ENCODE measurements at regions not wholly inside any gene's neighbourhood (a gene's known extent, or its start where the extent isn't known, plus 50 kb on each side); places are given as distances from the start of the nearest gene placed in this dataset.

- in situ Hi-C loops (cut with HindIII; ENCODE audit: low sequenced_read_pairs): no loop called here
- no peak for TF ChIP-seq CTCF (IDR thresholded peaks at IDR 0.05; ENCODE audit: low read depth, low read length, missing control alignments)
- no peak for DNase-seq (ENCODE audit: low read depth)
- no peak overlapping the region for H3K4me3 ChIP-seq (ENCODE audit: low read depth, low read length)
Measured at GRCh38 chr22:48121984-48122383, 1359.5 kb downstream of the TBC1D22A start.

GRCh38 chr22:48118654-48119053 lies 1356.2 kb downstream of the TBC1D22A start:
- no peak for DNase-seq (ENCODE audit: low read depth)
- TF ChIP-seq CTCF (IDR thresholded peaks at IDR 0.05; ENCODE audit: low read depth, low read length, missing control alignments): no peak
- in situ Hi-C loops (cut with HindIII; ENCODE audit: low sequenced_read_pairs): no loop called here

GRCh38 chr22:48116871-48117270 lies 1354.4 kb downstream of the TBC1D22A start:
- in situ Hi-C loops (cut with HindIII; ENCODE audit: low sequenced_read_pairs): no loop called here
- TF ChIP-seq CTCF (IDR thresholded peaks at IDR 0.05; ENCODE audit: low read depth, low read length, missing control alignments): no peak
- DNase-seq (ENCODE audit: low read depth): no peak
- H3K4me3 ChIP-seq (ENCODE audit: low read depth, low read length): no peak overlapping the region

More at GRCh38 chr22:48118654-48119053, 1356.2 kb downstream of the TBC1D22A start:
- no peak overlapping the region for H3K4me3 ChIP-seq (ENCODE audit: low read depth, low read length)

GRCh38 chr22:48112687-48113521 lies 1350.5 kb downstream of the TBC1D22A start:
- DNase-seq (ENCODE audit: low read depth): no peak
- H3K4me3 ChIP-seq (ENCODE audit: low read depth, low read length): no peak overlapping the region

GRCh38 chr22:48106715-48107259 lies 1344.3 kb downstream of the TBC1D22A start:
- in situ Hi-C loops (cut with HindIII; ENCODE audit: low sequenced_read_pairs): no loop called here
- DNase-seq (ENCODE audit: low read depth): no peak

More at GRCh38 chr22:48112687-48113521, 1350.5 kb downstream of the TBC1D22A start:
- in situ Hi-C loops (cut with HindIII; ENCODE audit: low sequenced_read_pairs): no loop called here
- no peak for TF ChIP-seq CTCF (IDR thresholded peaks at IDR 0.05; ENCODE audit: low read depth, low read length, missing control alignments)

GRCh38 chr22:48106215-48106614 lies 1343.8 kb downstream of the TBC1D22A start:
- in situ Hi-C loops (cut with HindIII; ENCODE audit: low sequenced_read_pairs): no loop called here

More at GRCh38 chr22:48106715-48107259, 1344.3 kb downstream of the TBC1D22A start:
- TF ChIP-seq CTCF (IDR thresholded peaks at IDR 0.05; ENCODE audit: low read depth, low read length, missing control alignments): no peak
- no peak overlapping the region for H3K4me3 ChIP-seq (ENCODE audit: low read depth, low read length)

More at GRCh38 chr22:48106215-48106614, 1343.8 kb downstream of the TBC1D22A start:
- no peak overlapping the region for H3K4me3 ChIP-seq (ENCODE audit: low read depth, low read length)
- DNase-seq (ENCODE audit: low read depth): no peak
- no peak for TF ChIP-seq CTCF (IDR thresholded peaks at IDR 0.05; ENCODE audit: low read depth, low read length, missing control alignments)
